PC-9 (cell line): ENCODE measurements at regions not wholly inside any gene's neighbourhood (a gene's known extent, or its start where the extent isn't known, plus 50 kb on each side); places are given as distances from the start of the nearest gene placed in this dataset.

ENCODE experiments used
- BruUV-seq: library from RNA; stranded (reverse); fragments of 400-500 nt; replicated peaks from 2 replicates; lab custom pipeline; 2021; lab: Mats Ljungman, UMichigan
- CTCF ChIA-PET: fragments of 300-600 bp; sonication (Branson Sonifier 250); formaldehyde crosslinking; loops from one replicate; lab custom pipeline; 2022; ENCODE audit warnings: antibody characterized with exemption; lab: Charles Lee
- POLR2A ChIA-PET: fragments of 300-600 bp; sonication (Branson Sonifier 250); formaldehyde crosslinking; loops from one replicate; lab custom pipeline; 2022; ENCODE audit warnings: antibody characterized with exemption; ENCODE audit not compliant: unreplicated experiment; lab: Charles Lee
- DNase-seq, 2 experiments: peaks; one replicate each; pipeline versions ENCODE4 v3.0.0 to v3.0.0-alpha.2; 2015 to 2022; ENCODE audit warnings: mixed read lengths in 1 of 2
- H2AFZ ChIP-seq: fragments of 200-600 bp; sonication (generic); 2 replicates; pipeline ENCODE4 v1.8.1; 2017; ENCODE audit warnings: antibody characterized with exemption
- H3F3A ChIP-seq: fragments of 200-600 bp; sonication (generic); 2 replicates; pipeline ENCODE4 v1.8.1; 2017; ENCODE audit warnings: antibody characterized with exemption, mild to moderate bottlenecking, low read depth; ENCODE audit not compliant: insufficient read depth
- H3K27ac ChIP-seq: fragments of 200-600 bp; sonication (generic); 2 replicates; pipeline ENCODE4 v1.6.1; 2016; ENCODE audit warnings: mixed run types
- H3K27me3 ChIP-seq: fragments of 200-600 bp; sonication (generic); 2 replicates; pipeline ENCODE4 v1.6.1; 2016; ENCODE audit warnings: low read depth, mixed run types; ENCODE audit not compliant: insufficient read depth
- H3K36me3 ChIP-seq: fragments of 200-600 bp; sonication (generic); 2 replicates; pipeline ENCODE4 v1.6.1; 2016; ENCODE audit warnings: low read depth, mixed run types
- H3K4me1 ChIP-seq: fragments of 200-600 bp; sonication (generic); replicated peaks from 2 replicates; pipeline ENCODE4 v1.6.1; 2016; ENCODE audit warnings: mixed run types; ENCODE audit not compliant: insufficient read depth
- H3K4me2 ChIP-seq: fragments of 200-600 bp; sonication (generic); 2 replicates; pipeline ENCODE4 v1.6.1; 2017; ENCODE audit warnings: mixed run types
- H3K4me3 ChIP-seq: fragments of 200-600 bp; sonication (generic); 2 replicates; pipeline ENCODE4 v1.6.1; 2016; ENCODE audit warnings: mixed run types
- H3K79me2 ChIP-seq: fragments of 200-600 bp; sonication (generic); 2 replicates; pipeline ENCODE4 v1.6.1; 2017; ENCODE audit warnings: low read depth, mixed run types
- H3K9me2 ChIP-seq: fragments of 200-600 bp; sonication (generic); 2 replicates; pipeline ENCODE4 v1.8.1; 2017; ENCODE audit warnings: mild to moderate bottlenecking; ENCODE audit not compliant: insufficient read depth
- H3K9me3 ChIP-seq: fragments of 200-600 bp; sonication (generic); 2 replicates; pipeline ENCODE4 v1.8.1; 2016; ENCODE audit warnings: low read depth; ENCODE audit not compliant: insufficient read depth
- H4K20me1 ChIP-seq: fragments of 200-600 bp; sonication (generic); 2 replicates; pipeline ENCODE4 v1.8.1; 2017; ENCODE audit not compliant: insufficient read depth
- CTCF ChIP-seq: fragments of 200-600 bp; sonication (generic); conservative IDR thresholded peaks from 2 replicates; pipeline ENCODE4 v1.6.1; 2017; ENCODE audit warnings: mixed run types, antibody characterized with exemption, mild to moderate bottlenecking, moderate library complexity
- EZH2 ChIP-seq: fragments of 200-600 bp; sonication (generic); IDR thresholded peaks from 2 replicates; pipeline ENCODE4 v1.8.0; 2017; ENCODE audit warnings: antibody characterized with exemption, low read depth
- intact Hi-C: fragments of 100-400 bp; cut with micrococcal nuclease; formaldehyde crosslinking; loops from one replicate; pipeline ENCODE4 v1.10.0; 2022; ENCODE audit not compliant: unreplicated experiment

GRCh38 chr18:11368020-11368419 is 218.7 kb upstream of the PIEZO2 start:
- DNase-seq: no peak
- Histone ChIP-seq H2AFZ (no peak overlapping the region), H3K9me2 (no peaks in the 10 kb centered on the region), H3K27ac (no peak overlapping the region), H3K4me3 (no peak overlapping the region), H3K4me2 (no peak overlapping the region), H3F3A (no peaks in the 10 kb centered on the region), H3K79me2 (no peaks in the 10 kb centered on the region), H4K20me1 (no peaks in the 10 kb centered on the region), H3K27me3 (peaks cover 13% of the 10 kb centered on the region; the same call in 1 of the 2 replicates), H3K36me3 (no peaks in the 10 kb centered on the region), H3K4me1 (no peaks in the 10 kb centered on the region), H3K9me3 (no peaks in the 10 kb centered on the region)
- intact Hi-C loops: no loop called here
- CTCF ChIA-PET: no interaction called here
- POLR2A ChIA-PET: no interaction called here
- TF ChIP-seq CTCF (no peak), EZH2 (no peak)
- no TSS peak for BruUV-seq

GRCh38 chr18:11367351-11367750 is 218.0 kb upstream of the PIEZO2 start:
- Histone ChIP-seq H3K9me3 (no peaks in the 10 kb centered on the region), H3K27me3 (peaks cover 13% of the 10 kb centered on the region; the same call in 1 of the 2 replicates), H3K36me3 (no peaks in the 10 kb centered on the region), H3K9me2 (no peaks in the 10 kb centered on the region), H3K4me3 (no peak overlapping the region), H3F3A (no peaks in the 10 kb centered on the region), H3K27ac (no peak overlapping the region), H4K20me1 (no peaks in the 10 kb centered on the region), H2AFZ (no peak overlapping the region), H3K79me2 (no peaks in the 10 kb centered on the region), H3K4me1 (no peaks in the 10 kb centered on the region), H3K4me2 (no peak overlapping the region)
- CTCF ChIA-PET: no interaction called here
- DNase-seq: no peak
- intact Hi-C loops: no loop called here
- TF ChIP-seq EZH2: no peak
- no peak for TF ChIP-seq CTCF
- POLR2A ChIA-PET: no interaction called here
- BruUV-seq: no TSS peak

GRCh38 chr18:11366410-11366809 is 217.0 kb upstream of the PIEZO2 start:
- no peak for DNase-seq
- POLR2A ChIA-PET: no interaction called here
- H3K4me1 ChIP-seq: no peaks in the 10 kb centered on the region
- no peak overlapping the region for H3K27ac ChIP-seq
- H3K4me3 ChIP-seq: no peak overlapping the region
- no TSS peak for BruUV-seq
- H4K20me1 ChIP-seq: no peaks in the 10 kb centered on the region
- CTCF ChIA-PET: no interaction called here
- H3F3A ChIP-seq: no peaks in the 10 kb centered on the region
- H3K4me2 ChIP-seq: no peak overlapping the region
- no peaks in the 10 kb centered on the region for H3K9me2 ChIP-seq
- H3K9me3 ChIP-seq: no peaks in the 10 kb centered on the region
- H2AFZ ChIP-seq: no peak overlapping the region
- TF ChIP-seq EZH2: no peak
- TF ChIP-seq CTCF: no peak
- no peaks in the 10 kb centered on the region for H3K36me3 ChIP-seq
- peaks cover 13% of the 10 kb centered on the region; the same call in 1 of the 2 replicates for H3K27me3 ChIP-seq
- intact Hi-C loops: no loop called here
- no peaks in the 10 kb centered on the region for H3K79me2 ChIP-seq
